HCT116 (cell line): ENCODE measurements at regions not wholly inside any gene's neighbourhood (a gene's known extent, or its start where the extent isn't known, plus 50 kb on each side); places are given as distances from the start of the nearest gene placed in this dataset.
"Not testable (repeated sequence)": the region's sequence is repeated elsewhere in the genome, so short reads cannot be mapped to it uniquely, and the experiment has no call there.

Source experiments
- ATAC-seq: fragments of 200-7000 bp; cut with Tn5 transposase; 2 replicates; pipeline ENCODE4 v1.9.1; 2020; ENCODE audit warnings: mild to moderate bottlenecking, moderate library complexity
- BruUV-seq: library from RNA; stranded (reverse); fragments of 400-500 nt; replicated peaks from 2 replicates; lab custom pipeline; 2021; lab: Mats Ljungman, UMichigan
- CTCF ChIA-PET: fragments of 300-600 bp; sonication (Branson Sonifier 250); formaldehyde crosslinking; loops from one replicate; lab custom pipeline; 2021; ENCODE audit warnings: antibody characterized with exemption; lab: Charles Lee
- POLR2A ChIA-PET: fragments of 300-600, 350-600 bp; sonication (Branson Sonifier 250); formaldehyde crosslinking; loops from one replicate; lab custom pipeline; 2021; ENCODE audit warnings: antibody characterized with exemption; lab: Charles Lee
- RAD21 ChIA-PET, 2 experiments: fragments of 300-600 bp; sonication (Branson Sonifier 250); formaldehyde crosslinking; loops; one replicate each; lab custom pipeline; 2023; ENCODE audit warnings: low total read pairs in 2 of 2; ENCODE audit not compliant: uncharacterized antibody in 2 of 2, unreplicated experiment in 2 of 2, low non-redundant PET in 1 of 2; lab: Charles Lee
- DNase-seq: peaks from one replicate; pipeline ENCODE4 v3.0.0-alpha.2; 2010; ENCODE audit warnings: low read depth, low spot score
- H2AFZ ChIP-seq: fragments of 200-600 bp; shearing (Covaris generic), sonication (generic); 2 replicates; pipeline ENCODE4 v1.6.1; 2017; ENCODE audit warnings: low read depth, mixed run types, mixed read lengths, antibody characterized with exemption, low read length; ENCODE audit not compliant: poor library complexity, severe bottlenecking
- H3K27ac ChIP-seq: 2 replicates; pipeline ENCODE4 v1.5.1; 2012; ENCODE audit warnings: low read depth, low read length
- H3K27me3 ChIP-seq: fragments of 200-600 bp; sonication (generic); 2 replicates; pipeline ENCODE4 v1.6.1; 2016; ENCODE audit warnings: mixed run types, low read length, mixed read lengths; ENCODE audit not compliant: insufficient read depth
- H3K36me3 ChIP-seq, 2 experiments: fragments of 200-500 bp in 1 of 2; fragments of 200-600 bp in 1 of 2; sonication (Bioruptor generic) in 1 of 2; sonication (generic) in 1 of 2; 2 replicates each; pipeline versions ENCODE4 v1.5.1 to v1.6.1; 2014 to 2016; ENCODE audit warnings: low read length in 2 of 2, inconsistent platforms in 1 of 2, mixed read lengths in 1 of 2, mixed run types in 1 of 2; ENCODE audit not compliant: insufficient read depth in 2 of 2, control insufficient read depth in 1 of 2
- H3K4me1 ChIP-seq, 2 experiments: fragments of 200-600 bp in 1 of 2; sonication (generic) in 1 of 2; 2 replicates each; pipeline versions ENCODE4 v1.5.1 to v1.6.1; 2012 to 2017; ENCODE audit warnings: low read length in 2 of 2, inconsistent platforms in 1 of 2, mild to moderate bottlenecking in 1 of 2, mixed read lengths in 1 of 2, mixed run types in 1 of 2, moderate library complexity in 1 of 2; ENCODE audit not compliant: insufficient read depth in 2 of 2, control insufficient read depth in 1 of 2
- H3K4me2 ChIP-seq: fragments of 200-600 bp; sonication (generic); 2 replicates; pipeline ENCODE4 v1.6.1; 2017; ENCODE audit warnings: mixed run types, low read length, mixed read lengths
- H3K4me3 ChIP-seq, 2 experiments: fragments of 200-600 bp in 1 of 2; sonication (generic) in 1 of 2; replicated peaks in 1 of 2; 2 replicates each; pipeline ENCODE4 v1.5.1; 2011 to 2016; ENCODE audit warnings: low read length in 2 of 2, control low read depth in 1 of 2, low read depth in 1 of 2, mild to moderate bottlenecking in 1 of 2, mixed read lengths in 1 of 2, mixed run types in 1 of 2
- H3K79me2 ChIP-seq: fragments of 200-600 bp; sonication (generic); 2 replicates; pipeline ENCODE4 v1.6.1; 2017; ENCODE audit warnings: mild to moderate bottlenecking, mixed run types, low read length, moderate library complexity, mixed read lengths; ENCODE audit not compliant: insufficient read depth
- H3K9ac ChIP-seq: fragments of 200-600 bp; sonication (generic); 2 replicates; pipeline ENCODE4 v1.6.1; 2016; ENCODE audit warnings: low read length, mixed read lengths
- H3K9me2 ChIP-seq: fragments of 200-600 bp; sonication (generic), shearing (Covaris generic); 2 replicates; pipeline ENCODE4 v1.6.1; 2017; ENCODE audit warnings: mixed run types, mild to moderate bottlenecking, moderate library complexity; ENCODE audit not compliant: insufficient read depth
- H3K9me3 ChIP-seq, 2 experiments: fragments of 200-500 bp in 1 of 2; fragments of 200-600 bp in 1 of 2; sonication (Bioruptor generic) in 1 of 2; sonication (generic) in 1 of 2; 2 replicates each; pipeline ENCODE4 v1.6.1; 2014 to 2017; ENCODE audit warnings: low read length in 2 of 2, mixed read lengths in 2 of 2, inconsistent platforms in 1 of 2, low read depth in 1 of 2, mild to moderate bottlenecking in 1 of 2, mixed run types in 1 of 2, moderate library complexity in 1 of 2; ENCODE audit not compliant: control insufficient read depth in 1 of 2, insufficient read depth in 1 of 2
- H4K20me1 ChIP-seq: fragments of 200-600 bp; sonication (generic), shearing (Covaris generic); 2 replicates; pipeline ENCODE4 v1.6.1; 2017; ENCODE audit warnings: mixed run types, mild to moderate bottlenecking, moderate library complexity; ENCODE audit not compliant: insufficient read depth
- CEBPB ChIP-seq: IDR thresholded peaks from 2 replicates; pipeline ENCODE4 v1.6.1; 2012; ENCODE audit warnings: low read depth
- EGR1 ChIP-seq: IDR thresholded peaks from 2 replicates; pipeline ENCODE4 v1.6.1; 2012; ENCODE audit warnings: low read depth
- EZH2 ChIP-seq: fragments of 200-600 bp; sonication (generic); IDR thresholded peaks from 2 replicates; pipeline ENCODE4 v1.6.1; 2017; ENCODE audit warnings: antibody characterized with exemption, mixed run types
- JUND ChIP-seq: IDR thresholded peaks from 2 replicates; pipeline ENCODE4 v1.6.1; 2012
- SP1 ChIP-seq: IDR thresholded peaks from 2 replicates; pipeline ENCODE4 v1.6.1; 2012; ENCODE audit warnings: low read depth
- SRF ChIP-seq: IDR thresholded peaks from 2 replicates; pipeline ENCODE4 v1.6.1; 2012; ENCODE audit warnings: low read depth
- YY1 ChIP-seq: IDR thresholded peaks from 2 replicates; pipeline ENCODE4 v1.6.1; 2011; ENCODE audit warnings: low read length, low read depth, moderate library complexity, mild to moderate bottlenecking; ENCODE audit not compliant: insufficient replicate concordance; ENCODE audit errors: extremely low read depth
- intact Hi-C: fragments of 100-400 bp; cut with micrococcal nuclease; formaldehyde crosslinking; loops from 2 replicates; pipeline ENCODE4 v1.10.0; 2022
- TF ChIP-seq, protein P1 (sequence below): IDR thresholded peaks from 2 replicates; pipeline ENCODE4 v1.6.1; 2012; ENCODE audit warnings: low read depth
- TF ChIP-seq, protein P2 (sequence below): IDR thresholded peaks from 2 replicates; pipeline ENCODE4 v1.6.1; 2012

DNA sequence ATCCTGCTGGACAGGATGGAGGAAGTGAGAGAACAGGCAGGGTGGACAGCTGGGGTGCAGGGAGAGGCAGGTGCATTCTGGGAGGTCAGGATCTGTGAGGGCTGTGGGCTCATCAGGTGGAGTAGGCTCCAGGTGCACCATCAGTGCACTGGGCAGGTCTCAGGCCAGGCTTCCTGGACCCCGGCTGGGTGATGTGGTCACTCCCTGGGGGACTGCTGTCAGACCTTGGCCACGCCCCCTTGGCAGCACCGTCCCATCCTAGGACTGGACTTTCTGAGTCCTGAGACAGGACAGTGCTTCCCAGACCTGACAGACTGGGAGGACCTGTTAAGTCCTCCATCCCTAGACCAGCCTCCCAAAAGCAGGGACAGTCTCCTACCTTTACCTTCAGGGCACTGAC is 626.7 kb upstream of the DEFB115 start (continued):
- no peak for TF ChIP-seq SRF
- no peak for TF ChIP-seq EGR1
- TF ChIP-seq, protein P1, sequence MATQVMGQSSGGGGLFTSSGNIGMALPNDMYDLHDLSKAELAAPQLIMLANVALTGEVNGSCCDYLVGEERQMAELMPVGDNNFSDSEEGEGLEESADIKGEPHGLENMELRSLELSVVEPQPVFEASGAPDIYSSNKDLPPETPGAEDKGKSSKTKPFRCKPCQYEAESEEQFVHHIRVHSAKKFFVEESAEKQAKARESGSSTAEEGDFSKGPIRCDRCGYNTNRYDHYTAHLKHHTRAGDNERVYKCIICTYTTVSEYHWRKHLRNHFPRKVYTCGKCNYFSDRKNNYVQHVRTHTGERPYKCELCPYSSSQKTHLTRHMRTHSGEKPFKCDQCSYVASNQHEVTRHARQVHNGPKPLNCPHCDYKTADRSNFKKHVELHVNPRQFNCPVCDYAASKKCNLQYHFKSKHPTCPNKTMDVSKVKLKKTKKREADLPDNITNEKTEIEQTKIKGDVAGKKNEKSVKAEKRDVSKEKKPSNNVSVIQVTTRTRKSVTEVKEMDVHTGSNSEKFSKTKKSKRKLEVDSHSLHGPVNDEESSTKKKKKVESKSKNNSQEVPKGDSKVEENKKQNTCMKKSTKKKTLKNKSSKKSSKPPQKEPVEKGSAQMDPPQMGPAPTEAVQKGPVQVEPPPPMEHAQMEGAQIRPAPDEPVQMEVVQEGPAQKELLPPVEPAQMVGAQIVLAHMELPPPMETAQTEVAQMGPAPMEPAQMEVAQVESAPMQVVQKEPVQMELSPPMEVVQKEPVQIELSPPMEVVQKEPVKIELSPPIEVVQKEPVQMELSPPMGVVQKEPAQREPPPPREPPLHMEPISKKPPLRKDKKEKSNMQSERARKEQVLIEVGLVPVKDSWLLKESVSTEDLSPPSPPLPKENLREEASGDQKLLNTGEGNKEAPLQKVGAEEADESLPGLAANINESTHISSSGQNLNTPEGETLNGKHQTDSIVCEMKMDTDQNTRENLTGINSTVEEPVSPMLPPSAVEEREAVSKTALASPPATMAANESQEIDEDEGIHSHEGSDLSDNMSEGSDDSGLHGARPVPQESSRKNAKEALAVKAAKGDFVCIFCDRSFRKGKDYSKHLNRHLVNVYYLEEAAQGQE: no peak
- no peak for TF ChIP-seq CEBPB
- TF ChIP-seq JUND: no peak
- no peak for TF ChIP-seq SP1
- no peak for TF ChIP-seq EZH2
- no peak for TF ChIP-seq YY1
- TF ChIP-seq, protein P2, sequence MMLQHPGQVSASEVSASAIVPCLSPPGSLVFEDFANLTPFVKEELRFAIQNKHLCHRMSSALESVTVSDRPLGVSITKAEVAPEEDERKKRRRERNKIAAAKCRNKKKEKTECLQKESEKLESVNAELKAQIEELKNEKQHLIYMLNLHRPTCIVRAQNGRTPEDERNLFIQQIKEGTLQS: no peak
- TF ChIP-seq, all 23 proteins: peak for 0

DNA sequence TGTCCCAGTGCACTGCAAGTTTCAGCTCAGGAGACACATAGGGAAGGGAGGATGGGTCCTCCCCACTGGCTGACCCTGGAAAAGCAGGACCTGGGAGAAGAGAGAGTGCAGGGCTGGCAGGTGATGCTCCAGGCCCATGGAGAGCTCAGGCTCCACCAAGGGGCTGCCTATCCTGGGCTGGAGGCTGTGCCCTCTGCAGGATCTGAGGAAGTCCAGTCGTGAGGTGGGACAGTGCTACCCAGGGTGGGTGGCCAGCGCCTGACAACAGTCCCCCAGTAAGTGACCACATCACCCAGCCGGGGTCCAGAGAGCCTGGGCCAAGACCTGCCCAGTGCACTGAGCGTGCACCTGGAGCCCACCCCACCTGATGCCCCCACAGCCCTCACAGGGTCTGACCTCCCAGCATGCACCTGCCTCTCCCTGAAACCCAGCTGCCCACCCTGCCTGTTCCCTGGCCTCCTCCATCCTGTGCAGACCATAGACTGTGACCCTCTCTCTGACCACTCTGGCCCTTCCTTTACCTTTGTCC is 626.1 kb upstream of the DEFB115 start:
- DNase-seq, BruUV-seq, RAD21 ChIA-PET: not testable (repeated sequence)

DNA sequence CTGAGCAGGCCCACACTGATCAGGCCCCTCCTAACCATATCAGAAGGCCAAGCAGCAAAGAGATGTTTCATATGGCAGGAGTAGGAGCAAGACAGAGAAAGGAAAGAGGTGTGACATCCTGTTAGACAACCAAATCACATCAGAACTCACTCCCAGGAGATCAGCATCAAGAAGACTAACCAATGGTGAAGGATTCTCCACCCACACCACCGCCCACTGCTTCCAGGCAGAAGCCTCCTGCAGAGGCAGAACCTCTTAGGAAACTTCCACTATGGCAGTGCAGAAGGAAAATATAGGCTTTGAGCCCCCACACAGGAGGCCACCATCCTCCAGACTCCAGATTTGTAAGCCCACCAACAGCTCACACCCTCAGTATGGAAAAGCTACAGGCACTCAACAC is 624.7 kb upstream of the DEFB115 start:
- BruUV-seq, RAD21 ChIA-PET, H4K20me1 ChIP-seq, H3K36me3 ChIP-seq, POLR2A ChIA-PET, DNase-seq, CTCF ChIA-PET, ATAC-seq, H3K9me2 ChIP-seq, H3K4me1 ChIP-seq, H3K79me2 ChIP-seq, H3K27ac ChIP-seq, H3K9me3 ChIP-seq, H3K4me3 ChIP-seq, H3K27me3 ChIP-seq, H3K9ac ChIP-seq, intact Hi-C loops, H2AFZ ChIP-seq, H3K4me2 ChIP-seq: not testable (repeated sequence)

More for the DNA sequence above, 626.1 kb upstream of the DEFB115 start:
- H2AFZ ChIP-seq, H3K4me1 ChIP-seq, H3K27me3 ChIP-seq, CTCF ChIA-PET, intact Hi-C loops, H4K20me1 ChIP-seq, H3K9ac ChIP-seq, H3K36me3 ChIP-seq, POLR2A ChIA-PET, H3K9me2 ChIP-seq, H3K79me2 ChIP-seq, H3K9me3 ChIP-seq, H3K27ac ChIP-seq, H3K4me2 ChIP-seq, ATAC-seq, H3K4me3 ChIP-seq: not testable (repeated sequence)

DNA sequence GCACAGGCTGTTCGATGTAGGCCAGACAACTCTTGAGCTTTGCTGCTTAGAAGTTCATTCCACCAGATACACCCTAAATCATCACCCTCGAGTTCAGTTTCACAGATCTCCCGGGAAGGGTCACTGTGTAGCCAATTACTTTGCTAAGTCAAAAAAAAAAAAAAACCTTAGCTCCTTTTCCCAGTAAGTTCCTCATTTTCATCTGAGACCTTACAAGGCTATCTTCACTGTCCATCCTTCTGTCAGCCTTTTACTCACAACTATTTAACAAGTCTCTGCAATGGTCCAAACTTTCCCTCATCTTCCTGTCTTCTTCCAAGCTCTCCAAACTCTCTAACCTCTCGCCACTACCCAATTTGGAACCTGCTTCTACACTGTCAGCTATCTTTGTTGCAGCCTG is 615.9 kb upstream of the DEFB115 start:
- DNase-seq: not testable (repeated sequence)

More for the DNA sequence above, 615.9 kb upstream of the DEFB115 start:
- H2AFZ ChIP-seq, intact Hi-C loops, RAD21 ChIA-PET, H3K9ac ChIP-seq, H4K20me1 ChIP-seq, CTCF ChIA-PET, H3K27me3 ChIP-seq, H3K9me2 ChIP-seq, H3K79me2 ChIP-seq, BruUV-seq, H3K4me1 ChIP-seq, H3K36me3 ChIP-seq, ATAC-seq, H3K4me3 ChIP-seq, POLR2A ChIA-PET, H3K27ac ChIP-seq, H3K9me3 ChIP-seq, H3K4me2 ChIP-seq: not testable (repeated sequence)
